Activated CD4-positive, alpha-beta T cell treated with anti-CD3 and anti-CD28 coated beads, Interleukin-2, amount 50 U/mL, for 4 hours (primary cell): ENCODE measurements at regions not wholly inside any gene's neighbourhood (a gene's known extent, or its start where the extent isn't known, plus 50 kb on each side); places are given as distances from the start of the nearest gene placed in this dataset.
"Not testable (repeated sequence)": the region's sequence is repeated elsewhere in the genome, so short reads cannot be mapped to it uniquely, and the experiment has no call there.

Experiments
- DNase-seq, 2 experiments: peaks; one replicate each; pipeline ENCODE4 v3.0.0-alpha.2; 2020

DNA sequence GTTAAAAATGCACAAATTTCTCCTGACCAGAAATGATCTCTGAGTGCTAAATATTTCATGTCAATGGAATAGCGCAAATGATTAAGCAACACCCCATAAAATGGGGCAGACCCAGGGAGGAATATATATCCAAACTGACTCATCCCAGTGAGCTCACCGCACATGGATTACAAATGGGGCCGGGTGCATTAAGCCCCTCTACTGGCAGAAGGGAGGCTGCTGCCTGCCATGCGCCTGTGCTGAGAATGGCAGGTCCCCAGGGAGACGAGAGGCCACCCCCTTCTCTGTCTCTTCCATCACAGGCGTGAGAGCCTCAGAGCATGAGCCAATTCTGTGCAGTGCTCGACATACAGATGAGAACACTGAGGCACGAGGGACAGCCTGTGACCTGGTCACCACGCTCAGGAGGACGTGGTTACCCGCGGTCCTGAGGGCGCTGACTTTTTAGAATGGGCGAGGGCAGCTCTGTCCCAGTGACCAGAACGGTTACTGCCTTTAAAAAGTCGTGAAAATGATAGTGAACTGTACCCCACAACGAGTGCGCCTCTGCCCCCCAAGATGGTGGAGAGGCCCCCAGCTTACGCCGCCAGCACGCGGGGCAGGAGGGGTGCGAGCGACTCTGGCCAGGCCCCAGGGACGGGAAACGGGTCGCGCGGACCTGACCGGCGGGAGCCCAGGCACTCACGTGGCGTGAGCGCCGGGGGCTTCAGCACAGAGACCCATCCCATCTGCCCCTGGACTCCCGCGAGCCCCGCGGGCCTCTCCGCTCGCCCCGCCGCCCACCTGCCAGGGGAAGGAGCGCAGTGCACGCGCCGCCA is 130.2 kb upstream of the ALDH3B2 start:
- peak in 1 of 2 experiments; percentile 4 for DNase-seq

DNA sequence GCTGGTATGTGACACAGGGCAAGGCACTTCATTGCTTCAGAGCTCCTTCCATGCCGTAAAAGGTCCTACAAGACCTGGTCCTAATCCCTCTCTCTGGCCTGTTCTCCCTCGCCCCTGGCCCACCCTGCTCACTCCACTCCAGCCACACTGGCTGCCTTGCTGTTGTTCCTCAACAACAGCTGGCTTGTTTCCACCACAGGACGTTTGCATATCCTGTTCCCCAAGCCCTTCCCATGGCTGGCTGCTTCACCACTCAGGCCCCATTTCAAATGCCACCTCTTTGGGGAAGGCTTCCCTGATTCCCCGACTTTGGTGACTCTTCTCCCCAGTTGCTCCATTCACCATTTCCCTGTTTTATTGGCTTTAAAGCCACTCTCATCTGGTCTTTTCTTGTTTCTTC is 129.1 kb upstream of the ALDH3B2 start:
- DNase-seq = not testable (repeated sequence)

- not testable (repeated sequence) for DNase-seq
Measured at GRCh38 chr11:67803055-67803454, 128.6 kb upstream of the ALDH3B2 start.

- DNase-seq = not testable (repeated sequence)
Measured at GRCh38 chr11:67802623-67803022, 128.2 kb upstream of the ALDH3B2 start.

DNA sequence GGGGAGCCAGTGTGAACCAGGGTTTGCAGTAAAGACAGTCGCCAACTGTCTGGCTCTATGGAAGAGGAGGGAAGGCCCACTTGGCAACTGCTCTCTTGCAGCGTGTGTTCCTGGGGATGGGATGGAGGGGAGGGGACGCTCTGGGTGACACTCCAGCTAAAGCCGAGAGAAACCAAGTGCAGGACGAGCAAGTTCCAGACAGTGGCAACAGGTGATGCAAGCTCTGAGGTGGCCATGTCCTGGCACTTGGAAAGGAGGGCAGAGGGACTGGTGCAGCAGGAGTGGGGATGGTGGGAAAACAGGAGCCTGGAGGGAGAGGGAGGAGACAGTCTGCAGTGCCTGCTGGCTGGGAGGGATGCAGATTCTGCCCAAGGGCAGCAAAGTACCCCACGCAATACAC is 127.0 kb upstream of the ALDH3B2 start:
- DNase-seq = not testable (repeated sequence)

DNA sequence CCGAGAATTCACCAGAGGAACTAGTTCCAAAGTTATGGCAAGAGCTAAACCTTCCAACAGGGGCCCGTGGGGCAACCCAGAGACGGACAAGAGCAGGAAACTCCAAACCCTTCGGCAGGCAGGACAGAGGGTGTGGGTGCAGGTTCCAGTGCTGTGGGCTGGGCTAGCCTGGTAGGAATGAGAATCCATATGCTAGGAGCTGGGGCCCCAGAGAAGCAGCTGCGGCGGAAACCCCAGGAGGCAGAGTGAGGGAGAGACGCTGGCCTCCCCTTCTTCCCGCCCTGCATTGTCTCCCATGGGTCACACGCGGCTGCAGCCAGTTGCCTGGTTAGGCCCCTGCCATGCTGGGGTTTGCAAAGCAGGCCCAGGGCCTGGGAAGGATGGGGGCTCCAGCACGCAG is 126.2 kb upstream of the ALDH3B2 start:
- DNase-seq = not testable (repeated sequence)

GRCh38 chr11:67799808-67800207 is 125.4 kb upstream of the ALDH3B2 start:
- DNase-seq = not testable (repeated sequence)

DNA sequence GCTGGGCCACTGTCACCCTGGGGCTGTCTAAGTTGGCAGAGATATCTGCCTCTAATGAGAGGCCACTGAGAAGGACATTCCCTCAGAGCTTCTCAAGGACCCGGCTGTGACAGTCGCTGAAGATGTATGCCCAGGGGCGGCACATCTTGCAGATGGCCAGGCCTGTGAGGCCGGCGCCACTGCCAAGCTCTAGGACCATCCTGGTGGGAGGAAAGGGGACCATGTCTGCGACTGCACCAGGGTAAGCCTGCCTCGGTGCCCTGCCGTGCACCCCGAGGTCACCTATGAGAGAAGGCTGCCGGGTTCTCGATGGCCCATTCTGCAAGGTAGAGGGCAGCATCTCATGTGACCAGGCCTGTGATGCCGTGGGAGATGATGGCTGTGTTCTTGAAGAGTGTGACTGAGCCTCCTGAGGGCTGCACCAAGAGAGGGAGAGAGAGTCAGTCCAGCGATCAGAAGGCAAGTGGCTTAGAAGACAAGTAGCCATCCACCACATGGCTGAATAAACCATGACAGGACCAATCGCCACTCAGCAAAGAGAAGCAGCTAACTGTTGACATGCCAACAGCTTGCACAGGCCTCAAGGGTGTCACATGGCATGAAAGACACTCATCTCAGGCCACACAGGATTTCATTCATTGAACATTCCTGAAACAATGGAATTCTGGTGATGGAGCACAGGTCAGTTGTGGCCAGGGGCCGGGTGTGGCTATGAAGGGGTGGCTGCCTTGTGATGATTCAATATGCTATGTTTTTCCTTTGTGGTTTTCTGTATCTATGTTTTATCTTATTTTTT is 123.5 kb upstream of the ALDH3B2 start:
- not testable (repeated sequence) for DNase-seq

- DNase-seq = no peak
Measured at GRCh38 chr11:67795746-67796145, 121.3 kb upstream of the ALDH3B2 start.

- DNase-seq = not testable (repeated sequence)
Measured at GRCh38 chr11:67793750-67794149, 119.3 kb upstream of the ALDH3B2 start.

DNA sequence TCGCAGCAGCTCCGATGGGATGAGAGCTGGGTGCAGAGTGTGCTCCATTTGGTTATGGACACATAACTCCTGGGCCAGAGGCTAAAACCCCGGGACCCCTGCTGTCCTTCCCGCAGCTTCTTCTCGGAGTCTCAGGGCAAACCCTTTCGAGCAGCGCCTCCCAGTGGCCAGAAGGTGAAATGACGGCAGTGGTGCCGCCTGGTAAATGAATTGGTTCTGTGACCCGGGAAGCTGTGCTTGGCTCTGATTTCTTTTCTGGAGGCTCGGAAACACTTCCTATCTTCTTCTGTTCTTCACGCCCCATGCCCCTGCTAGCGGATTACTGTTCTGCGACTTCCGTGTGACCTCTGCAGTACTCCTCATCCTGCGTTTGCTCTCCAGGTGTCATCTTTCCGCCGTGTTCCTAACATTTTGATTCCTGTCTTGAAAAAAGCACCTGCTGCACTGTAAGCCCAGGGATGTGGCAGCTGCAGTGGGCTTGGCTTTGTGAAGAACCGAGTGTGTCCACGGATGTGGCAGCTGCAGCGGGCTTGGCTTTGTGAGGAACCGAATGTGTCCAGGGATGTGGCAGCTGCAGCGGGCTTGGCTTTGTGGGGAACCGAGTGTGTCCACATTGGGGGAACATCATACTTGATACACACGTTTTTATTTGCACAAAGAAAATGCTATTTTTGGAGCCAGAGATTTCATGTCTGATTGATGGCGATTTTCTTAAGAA is 118.0 kb upstream of the ALDH3B2 start:
- peak; percentile 37 to 41 for DNase-seq

- not testable (repeated sequence) for DNase-seq
Measured at GRCh38 chr11:67791598-67792170, 117.3 kb upstream of the ALDH3B2 start.

GRCh38 chr11:67788341-67788695 is 113.9 kb upstream of the ALDH3B2 start:
- DNase-seq = not testable (repeated sequence)

GRCh38 chr11:67787681-67788340 is 113.4 kb upstream of the ALDH3B2 start:
- DNase-seq = not testable (repeated sequence)

DNA sequence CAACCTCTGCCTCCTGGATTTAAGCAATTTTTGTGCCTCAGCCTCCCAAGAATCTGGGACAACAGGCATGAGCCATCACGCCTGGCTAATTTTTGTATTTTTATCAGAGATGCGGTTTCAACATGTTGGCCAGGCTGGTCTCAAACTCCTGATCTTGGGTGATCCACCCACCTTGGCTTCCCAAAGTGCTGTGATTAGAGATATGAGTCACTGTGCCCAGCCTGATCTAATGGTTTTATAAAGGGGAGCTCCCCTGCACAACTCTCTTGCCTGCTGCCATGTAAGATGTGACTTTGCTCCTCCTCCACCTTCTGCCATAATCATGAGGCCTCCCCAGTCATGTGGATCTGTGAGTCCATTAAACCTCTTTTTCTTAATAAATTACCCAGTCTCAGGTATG is 107.5 kb upstream of the ALDH3B2 start:
- not testable (repeated sequence) for DNase-seq

GRCh38 chr11:67781506-67781905 is 107.1 kb upstream of the ALDH3B2 start:
- not testable (repeated sequence) for DNase-seq

GRCh38 chr11:67780056-67780455 is 105.6 kb upstream of the ALDH3B2 start:
- no peak for DNase-seq

DNA sequence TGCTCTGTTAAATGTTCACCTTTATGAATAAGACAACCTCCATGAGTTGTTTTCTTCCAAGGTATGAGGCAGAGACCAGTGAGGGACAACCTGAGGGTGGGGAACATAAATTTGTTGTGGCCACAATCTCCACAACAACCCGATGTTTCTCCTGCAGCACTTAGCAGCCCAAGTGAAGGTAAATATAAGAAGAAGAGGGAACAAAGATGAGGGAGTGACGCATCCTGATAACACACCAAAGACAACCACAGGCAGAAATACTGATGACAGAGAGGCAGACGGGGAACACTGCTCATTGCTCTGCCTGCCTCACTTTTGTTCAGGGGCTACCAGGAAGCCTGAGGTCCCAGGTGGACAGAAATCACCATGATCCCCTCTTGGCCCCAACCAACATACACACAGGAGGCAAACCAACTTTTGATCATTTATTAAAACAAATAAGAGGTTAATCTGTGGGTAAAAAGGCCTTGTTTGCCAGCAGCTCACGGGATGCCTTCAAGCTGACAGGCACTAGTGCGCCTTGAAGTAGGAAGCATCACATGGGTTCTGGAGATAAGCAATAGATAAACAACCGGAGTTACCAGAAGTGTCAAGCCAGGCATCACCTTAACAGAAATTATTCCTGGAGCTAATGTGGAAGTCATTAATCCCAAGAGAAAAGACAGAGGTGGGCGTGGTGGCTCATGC is 104.9 kb upstream of the ALDH3B2 start:
- not testable (repeated sequence) for DNase-seq

GRCh38 chr11:67776852-67777520 is 102.6 kb upstream of the ALDH3B2 start:
- DNase-seq = no peak

- DNase-seq = not testable (repeated sequence)
Measured at GRCh38 chr11:67774175-67774574, 99.8 kb upstream of the ALDH3B2 start.
